ENCODE measurements at regions not wholly inside any gene's neighbourhood (a gene's known extent, or its start where the extent isn't known, plus 50 kb on each side); places are given as distances from the start of the nearest gene placed in this dataset.

DNA sequence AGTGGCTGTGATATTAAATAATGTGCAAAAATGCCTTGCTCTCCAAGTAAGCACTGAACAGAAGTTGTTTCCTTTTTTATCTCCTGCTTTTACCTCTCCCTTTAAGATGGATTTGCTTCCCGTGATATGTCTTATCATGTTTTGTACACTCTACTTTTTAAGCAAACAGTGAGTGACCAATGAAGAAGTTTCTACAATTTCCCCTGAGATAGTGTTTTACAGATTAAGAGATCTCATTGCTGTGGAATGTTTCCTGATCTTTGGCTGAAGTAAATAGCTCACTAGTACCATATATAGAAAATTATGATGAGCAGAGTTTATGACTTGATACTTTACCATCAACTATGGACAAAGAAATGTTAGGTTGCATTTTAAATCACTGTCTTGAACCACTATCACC is 184.8 kb upstream of the PDE3A start:
- TF ChIP-seq POLR2AphosphoS5 (IDR thresholded peaks at IDR 0.05; ENCODE audit: borderline replicate concordance, low read depth, low read length) (no peak), EZH2 (IDR thresholded peaks at IDR 0.05) (no peak), FOXP2 (optimal IDR thresholded peaks at IDR 0.05; ENCODE audit: control extremely low read depth, extremely low read length, insufficient read depth) (no peak)
